ENCODE measurements at regions not wholly inside any gene's neighbourhood (a gene's known extent, or its start where the extent isn't known, plus 50 kb on each side); places are given as distances from the start of the nearest gene placed in this dataset.

DNA sequence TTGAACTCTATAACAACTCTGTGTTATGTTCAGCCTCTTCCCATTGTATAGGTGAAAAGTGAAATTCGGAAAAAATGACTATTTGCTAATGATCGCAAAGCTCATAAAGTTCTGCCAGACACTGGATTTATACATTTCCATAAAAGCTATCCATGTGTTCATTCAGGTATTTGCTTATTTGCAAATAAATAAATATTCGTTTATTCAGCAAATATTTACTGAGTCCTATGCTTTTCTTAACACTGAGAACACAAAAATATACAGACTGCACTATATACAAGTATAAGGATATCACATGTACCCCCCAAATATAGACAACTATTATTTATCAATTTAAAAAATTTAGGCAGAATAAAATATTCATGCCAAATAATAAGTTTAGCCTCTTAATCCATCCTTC, 63.2 kb upstream of the ATP8B1 start:
- no peak for DNase-seq

GRCh38 chr18:57864615-57865121, 61.6 kb upstream of the ATP8B1 start:
- peak; percentile 24 for DNase-seq

- DNase-seq: no peak
Observed at GRCh38 chr18:57863706-57864105, 60.6 kb upstream of the ATP8B1 start.

DNA sequence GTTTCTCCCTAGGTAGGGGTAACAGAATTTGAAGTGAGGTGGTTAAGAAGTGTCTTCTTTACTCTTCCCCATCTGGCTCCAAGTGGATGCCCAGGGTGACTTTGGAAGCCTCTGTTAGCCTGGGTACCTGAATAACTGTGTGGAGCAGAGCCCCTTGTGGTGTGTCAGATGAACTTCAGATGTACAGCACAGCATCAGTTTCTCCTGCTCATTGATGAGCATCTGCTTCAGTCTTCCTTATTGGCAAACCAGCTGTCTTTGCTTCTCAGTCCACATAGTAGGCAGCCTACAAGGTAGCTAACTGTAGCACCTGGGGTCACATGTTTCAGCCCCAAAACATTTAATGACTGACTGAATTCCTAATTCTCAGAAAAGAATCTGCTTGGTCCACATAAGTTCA, 56.2 kb upstream of the ATP8B1 start:
- DNase-seq: no peak

- peak; percentile 97 for DNase-seq
Observed at GRCh38 chr18:57856557-57857280, 53.6 kb upstream of the ATP8B1 start.

- DNase-seq: no peak
Observed at GRCh38 chr18:57856128-57856527, 53.0 kb upstream of the ATP8B1 start.

DNA sequence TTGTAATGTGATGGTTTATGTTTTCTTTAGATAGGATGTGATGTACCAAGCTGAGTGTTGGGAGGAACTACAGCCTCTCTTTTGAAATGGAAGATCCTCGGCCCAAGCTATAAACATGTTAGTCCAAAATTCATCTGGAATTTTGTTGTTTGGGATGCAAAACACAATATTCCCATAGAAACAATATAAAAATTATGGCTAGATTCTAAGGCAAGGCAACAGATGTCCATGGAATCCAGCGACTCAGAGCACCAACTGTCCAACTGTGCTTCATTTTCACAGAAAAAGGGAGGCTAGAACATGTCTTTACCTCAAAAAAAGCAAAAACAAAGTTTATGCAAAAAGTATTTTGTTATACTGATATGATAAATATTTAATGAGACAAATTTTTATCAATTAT, 52.4 kb upstream of the ATP8B1 start:
- no peak for DNase-seq

- peak; percentile 20 for DNase-seq
Observed at GRCh38 chr18:57854726-57855125, 51.6 kb upstream of the ATP8B1 start.

DNA sequence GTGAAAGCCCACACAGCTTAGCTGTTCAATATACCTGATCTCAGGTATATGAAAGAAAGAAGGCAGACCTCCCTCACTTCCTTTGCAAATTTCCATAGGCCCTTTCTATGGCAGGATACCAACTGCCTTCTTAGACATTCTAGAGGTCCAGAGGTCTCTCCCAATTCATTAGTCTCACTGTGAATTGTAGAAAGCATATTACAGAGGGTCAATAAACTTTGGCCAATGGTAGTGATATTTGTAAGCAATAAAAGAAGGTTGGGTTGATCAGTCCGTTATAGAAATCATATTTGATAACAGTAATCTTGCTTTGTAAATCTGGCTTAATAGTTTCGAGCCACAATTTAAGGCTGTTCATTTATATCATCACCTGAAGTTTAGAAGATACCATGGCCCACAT, 50.7 kb upstream of the ATP8B1 start:
- no peak for DNase-seq

DNA sequence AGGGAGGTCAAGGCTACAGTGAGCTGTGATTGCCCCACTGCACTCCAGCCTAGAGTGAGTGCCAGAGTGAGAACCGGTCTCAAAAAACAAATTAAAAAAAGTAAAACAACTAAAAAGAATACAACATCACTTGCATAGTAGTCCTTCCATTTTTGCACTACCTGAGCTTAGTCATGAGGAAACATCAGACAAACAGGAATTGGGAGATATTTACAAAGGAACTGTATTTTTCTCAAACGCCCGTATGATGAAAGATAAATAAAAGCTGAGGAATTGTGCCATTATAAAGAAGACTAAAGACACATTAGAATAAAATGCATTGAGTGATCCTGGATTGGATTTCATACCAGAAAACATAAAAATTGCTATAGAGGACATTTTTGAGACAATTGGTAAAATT, 50.0 kb upstream of the ATP8B1 start:
- DNase-seq: no peak

Data from NCI-H1105 treated with DMSO at 0.1 percent for 48 hours (cell line).